RKO (cell line): ENCODE measurements at regions not wholly inside any gene's neighbourhood (a gene's known extent, or its start where the extent isn't known, plus 50 kb on each side); places are given as distances from the start of the nearest gene placed in this dataset.

ENCODE experiments used
- DNase-seq: peaks from one replicate; pipeline ENCODE4 v3.0.0-alpha.2; 2016; ENCODE audit warnings: low spot score

DNA sequence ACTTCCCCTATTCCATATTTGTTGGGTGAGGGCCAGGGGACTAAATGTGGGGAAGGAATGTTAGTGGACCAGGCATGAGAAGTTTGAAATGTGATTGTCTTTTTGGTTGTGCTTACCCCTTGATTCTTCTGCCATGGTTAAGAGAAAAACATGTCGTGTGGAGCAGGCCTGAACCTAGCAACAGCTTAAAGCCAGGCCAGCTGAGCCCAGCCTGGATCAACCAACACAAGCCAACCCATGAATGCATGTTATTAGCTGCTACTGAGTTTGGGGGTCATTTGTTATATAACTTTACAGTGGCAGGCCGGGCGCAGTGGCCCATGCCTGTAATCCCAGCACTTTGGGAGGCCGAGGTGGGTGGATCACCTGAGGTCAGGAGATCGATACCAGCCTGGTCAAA lies 52.4 kb upstream of the TRIO start:
- no peak for DNase-seq

DNA sequence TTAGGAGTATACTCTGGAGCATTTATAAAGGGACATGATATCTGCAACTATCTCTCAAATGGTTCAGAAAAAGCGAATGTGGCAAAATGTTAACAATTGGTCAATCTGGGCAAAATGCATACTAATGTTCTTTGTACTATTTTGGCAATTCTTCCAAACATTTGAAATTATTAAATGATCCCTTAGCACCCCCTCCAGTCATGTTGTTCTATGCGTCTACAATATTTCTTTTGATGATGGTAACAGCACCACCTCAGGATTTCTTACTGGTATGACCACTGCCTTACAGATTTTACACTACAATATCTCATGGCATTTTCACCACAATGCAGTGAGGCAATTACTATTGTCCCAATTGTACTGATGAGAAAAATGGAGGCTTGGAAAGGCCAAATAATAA lies 52.9 kb upstream of the TRIO start:
- no peak for DNase-seq

DNA sequence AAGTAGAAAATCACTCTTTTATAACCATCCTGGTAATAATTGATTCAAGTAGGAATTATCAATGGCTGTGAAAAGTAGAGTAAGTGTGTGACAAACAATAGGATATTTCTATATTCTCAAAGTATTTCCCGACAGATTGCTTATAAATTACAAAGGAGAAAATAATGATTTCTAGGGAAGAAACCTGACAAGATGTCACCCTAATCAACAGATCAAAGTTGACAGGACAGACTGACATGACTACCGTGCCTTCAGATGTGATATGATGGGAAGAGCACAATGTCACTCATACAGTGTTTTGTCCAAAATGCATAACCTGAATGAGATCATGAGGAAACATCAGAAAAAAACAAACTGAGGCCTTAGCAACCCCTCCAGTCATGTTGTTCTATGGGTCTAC lies 53.9 kb upstream of the TRIO start:
- no peak for DNase-seq

DNA sequence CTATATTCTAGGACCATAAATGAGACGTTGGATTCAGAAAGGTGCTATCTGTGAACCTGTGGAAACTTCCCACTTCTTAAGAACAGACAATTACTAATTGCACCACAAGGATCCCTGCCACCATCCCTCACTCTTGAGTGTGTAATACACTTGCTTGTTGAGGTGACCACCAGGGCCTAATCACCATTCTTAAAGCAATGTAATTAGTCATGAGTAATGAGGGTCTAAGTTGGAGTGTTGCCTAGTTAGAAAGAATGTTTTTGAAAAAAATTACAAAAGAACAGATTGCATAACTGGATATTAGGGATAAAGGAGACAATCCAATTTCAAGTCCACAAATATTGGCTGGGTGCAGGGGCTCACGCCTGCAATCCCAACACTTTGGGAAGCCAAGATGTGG lies 56.9 kb upstream of the TRIO start:
- no peak for DNase-seq

DNA sequence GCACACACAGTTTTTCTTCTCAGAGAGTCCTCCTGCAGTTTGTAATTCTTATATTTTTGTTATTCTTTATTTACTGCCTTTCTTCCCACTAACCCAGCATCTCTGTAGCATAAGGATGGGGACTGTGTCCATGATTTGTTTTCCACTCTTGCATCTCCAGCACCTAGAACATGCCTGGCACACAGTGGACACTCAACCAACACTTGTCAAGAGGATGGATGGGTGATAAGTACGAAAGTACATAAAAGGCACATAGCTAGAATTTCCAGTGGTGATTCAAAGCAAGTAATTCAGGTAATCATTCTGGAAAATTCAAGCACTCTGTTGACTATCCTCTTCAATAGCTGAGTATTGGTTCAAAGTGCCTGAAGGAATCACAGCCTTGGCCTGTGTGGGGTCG lies 60.2 kb upstream of the TRIO start:
- DNase-seq: no peak

DNA sequence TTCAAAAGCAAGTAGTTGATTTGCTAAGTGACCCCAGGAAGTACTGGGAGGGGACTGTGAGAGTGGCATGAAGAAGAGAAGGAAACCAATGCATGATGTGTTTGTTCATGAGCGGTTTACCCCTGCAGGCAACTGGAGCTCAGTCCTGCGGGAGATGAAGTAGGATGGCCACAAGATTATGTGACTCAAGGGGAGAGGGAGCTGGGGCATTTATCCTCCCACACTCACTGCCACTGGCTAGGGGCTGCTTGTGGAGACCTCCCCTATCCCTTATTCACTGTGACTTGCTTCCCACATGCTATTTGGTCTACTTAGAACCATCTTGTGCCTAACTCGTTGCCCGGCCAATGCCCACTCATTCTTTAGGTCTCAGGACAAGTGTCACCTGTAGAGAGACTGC lies 60.6 kb upstream of the TRIO start:
- DNase-seq: no peak

DNA sequence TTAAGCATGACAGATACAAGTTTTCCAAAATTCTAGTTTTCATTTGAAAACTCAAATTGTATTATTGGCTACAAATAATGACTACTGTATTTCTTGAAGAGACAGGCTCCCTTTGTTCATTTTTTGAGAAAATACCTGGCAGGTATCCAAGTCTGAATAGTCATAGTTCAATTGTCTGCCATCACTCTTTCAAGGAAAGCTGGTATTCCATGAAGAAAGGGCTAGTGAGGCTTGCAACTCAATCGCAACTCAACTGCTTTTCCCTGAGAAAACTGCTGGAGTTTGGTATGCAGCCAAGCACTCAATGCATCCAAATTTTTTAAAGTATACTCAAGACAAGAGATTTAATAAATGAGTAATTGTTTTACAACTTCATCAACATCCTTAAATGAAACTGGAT lies 61.4 kb upstream of the TRIO start:
- DNase-seq: no peak

DNA sequence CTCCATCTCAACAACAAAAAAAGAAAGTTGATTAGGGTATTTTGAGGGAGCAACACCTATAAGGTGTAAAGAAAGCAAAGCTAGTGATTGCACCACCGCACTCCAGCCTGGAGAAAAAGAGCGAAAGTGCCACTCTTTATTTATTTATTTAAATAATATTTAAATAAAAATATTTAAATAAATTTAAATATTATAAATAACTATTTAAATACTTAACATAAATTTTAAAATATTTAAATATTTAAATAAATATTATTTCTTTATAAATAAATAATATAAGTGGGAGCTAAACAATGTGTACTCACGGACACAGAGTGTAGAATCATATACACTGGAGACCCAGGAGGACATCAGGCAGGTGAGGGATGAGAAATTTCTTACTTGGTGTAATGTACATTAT lies 64.4 kb upstream of the TRIO start:
- no peak for DNase-seq

DNA sequence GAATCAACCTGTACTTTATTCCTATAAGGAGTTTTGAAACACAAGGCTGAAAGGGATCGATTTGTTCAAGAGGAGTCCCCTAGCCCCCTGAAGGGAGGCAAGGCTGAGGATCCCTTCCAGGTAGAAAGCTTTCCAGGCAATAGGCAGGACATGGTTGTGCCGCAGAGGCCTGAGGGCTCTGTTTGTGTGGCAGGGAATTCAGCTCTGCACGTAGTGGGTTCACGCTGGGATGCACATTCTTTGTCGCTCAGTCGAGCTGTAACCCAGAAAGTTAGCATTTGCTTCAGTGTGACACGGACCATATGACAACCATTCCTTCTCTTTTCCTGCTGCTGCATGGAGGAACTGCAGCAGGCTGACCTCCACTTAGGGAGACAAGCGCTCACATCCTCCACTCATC lies 65.6 kb upstream of the TRIO start:
- DNase-seq: no peak

DNA sequence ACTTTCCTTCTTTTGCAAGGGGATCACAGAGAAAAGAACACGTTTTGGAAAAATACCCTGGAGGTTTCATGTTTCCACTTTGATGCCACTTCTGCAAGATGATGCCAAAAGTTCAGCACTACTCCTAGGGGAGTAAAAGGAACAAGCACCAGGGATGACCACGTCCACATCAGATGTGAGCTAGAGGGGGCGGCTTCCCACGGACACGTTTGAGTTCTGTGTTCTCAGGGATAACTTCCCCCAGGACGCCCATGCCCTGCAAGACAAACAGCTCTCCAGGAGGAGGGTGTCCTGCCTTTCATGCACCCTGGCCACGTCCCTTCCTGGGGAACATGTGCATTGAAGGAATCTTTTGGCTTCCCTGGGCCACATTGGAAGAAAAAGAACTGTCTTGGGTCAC lies 66.6 kb upstream of the TRIO start:
- no peak for DNase-seq

DNA sequence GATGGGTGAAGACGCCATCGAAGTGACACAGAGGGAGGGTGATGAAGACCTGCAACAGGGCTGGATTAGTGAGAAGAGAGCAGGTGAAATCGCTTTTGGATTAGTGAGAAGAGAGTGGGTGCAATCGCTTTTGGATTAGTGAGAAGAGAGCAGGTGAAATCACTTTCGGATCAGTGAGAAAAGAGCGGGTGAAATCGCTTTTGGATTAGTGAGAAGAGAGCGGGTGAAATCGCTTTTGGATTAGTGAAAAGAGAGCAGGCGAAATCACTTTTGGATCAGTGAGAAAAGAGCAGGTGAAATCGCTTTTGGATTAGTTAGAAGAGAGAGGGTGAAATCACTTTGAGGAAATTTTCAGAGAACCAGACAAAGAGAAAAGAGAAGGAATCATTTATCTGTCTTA lies 67.2 kb upstream of the TRIO start:
- no peak for DNase-seq

DNA sequence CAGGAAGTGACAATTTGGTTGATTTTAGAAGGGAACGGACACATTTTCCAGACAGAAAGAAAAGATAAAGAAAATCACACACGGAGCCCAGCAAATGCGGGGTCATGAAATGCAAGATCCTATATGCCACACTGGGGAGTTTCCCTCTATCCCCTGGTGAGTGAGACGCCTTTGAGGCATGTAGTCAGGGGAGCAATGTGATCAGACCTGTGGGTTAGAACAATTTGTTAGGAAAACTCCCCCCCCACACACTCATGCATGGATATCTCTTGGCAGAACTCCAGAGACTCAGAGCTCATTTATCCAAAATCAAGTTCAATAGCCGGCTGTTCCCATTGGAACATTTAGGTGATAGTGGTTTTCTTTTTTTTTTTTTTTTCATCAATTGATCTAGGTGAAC lies 71.7 kb upstream of the TRIO start:
- no peak for DNase-seq

DNA sequence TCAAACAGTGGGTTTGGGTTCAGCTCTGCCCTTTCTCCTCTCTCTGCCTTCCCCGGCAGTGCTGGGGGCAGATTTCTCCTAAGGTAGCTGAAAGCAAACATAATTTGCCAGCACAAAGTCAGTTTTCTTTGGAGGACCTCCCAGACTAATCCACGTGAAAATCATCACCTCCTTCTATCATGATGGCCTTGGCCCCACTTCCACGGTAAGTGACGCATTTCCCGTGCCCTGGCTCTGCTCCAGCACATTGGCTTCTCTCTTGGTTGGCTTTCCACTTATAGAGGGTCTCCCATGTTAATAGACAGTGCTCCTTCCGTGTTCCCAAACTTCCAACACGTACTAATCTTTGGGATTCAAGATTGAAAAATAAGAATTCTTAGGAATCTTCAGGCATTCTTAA lies 74.1 kb upstream of the TRIO start:
- DNase-seq: no peak

DNA sequence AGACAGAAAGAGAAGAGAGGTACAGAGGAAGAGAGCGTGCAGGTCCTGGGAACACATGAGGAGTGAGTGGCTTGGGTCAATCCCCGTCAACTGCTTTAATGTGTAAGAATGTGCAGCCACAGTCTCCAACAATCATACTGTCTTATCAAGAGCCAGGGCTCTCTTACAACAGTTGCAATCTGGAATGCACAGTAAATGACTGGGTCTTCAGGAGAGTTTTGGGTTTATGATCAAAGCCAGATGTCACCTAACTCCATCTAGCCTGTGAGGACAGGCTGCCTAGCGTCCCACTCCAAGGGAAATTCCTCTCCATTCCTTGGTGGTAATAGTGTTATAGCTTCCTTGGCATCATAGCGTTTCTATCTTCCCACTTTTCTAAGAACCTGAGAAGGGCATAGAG lies 75.0 kb upstream of the TRIO start:
- no peak for DNase-seq

DNA sequence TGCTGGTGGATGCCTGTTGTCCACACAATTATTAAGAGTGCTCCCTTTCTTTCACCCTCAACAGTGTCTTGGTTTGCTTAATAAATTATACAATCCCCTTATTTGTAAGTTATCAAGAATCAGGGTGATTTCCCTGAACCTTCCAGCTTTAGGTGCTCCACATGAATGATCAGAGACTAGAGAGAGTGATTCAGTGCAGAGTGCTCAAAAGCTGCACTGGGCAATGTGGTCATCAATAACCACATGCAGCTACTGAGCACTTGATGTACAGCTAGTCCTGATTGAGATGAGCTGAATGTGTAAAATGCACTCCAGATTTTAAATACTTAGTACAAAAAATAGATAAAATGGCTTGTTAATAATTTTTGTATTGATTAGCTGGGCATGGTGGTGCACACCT lies 76.8 kb upstream of the TRIO start:
- DNase-seq: no peak

DNA sequence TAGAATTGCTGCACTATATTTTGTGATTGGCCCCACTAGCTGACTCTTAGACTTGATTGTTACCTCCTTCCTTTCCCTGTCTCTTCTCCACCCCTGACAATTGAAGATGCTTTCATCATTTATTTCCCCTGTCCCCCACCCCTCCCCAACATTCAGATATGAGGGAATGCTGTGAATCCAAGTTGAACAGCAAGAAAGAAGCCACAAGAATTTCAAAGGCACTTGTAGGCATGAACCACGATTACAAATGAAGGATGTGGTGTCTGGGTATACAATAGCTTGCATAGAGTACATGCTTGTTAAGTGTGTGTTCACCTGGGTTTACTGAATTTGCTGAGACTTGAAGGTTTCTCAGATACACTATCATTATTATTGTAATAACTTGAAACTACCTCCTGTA lies 78.3 kb upstream of the TRIO start:
- DNase-seq: no peak

DNA sequence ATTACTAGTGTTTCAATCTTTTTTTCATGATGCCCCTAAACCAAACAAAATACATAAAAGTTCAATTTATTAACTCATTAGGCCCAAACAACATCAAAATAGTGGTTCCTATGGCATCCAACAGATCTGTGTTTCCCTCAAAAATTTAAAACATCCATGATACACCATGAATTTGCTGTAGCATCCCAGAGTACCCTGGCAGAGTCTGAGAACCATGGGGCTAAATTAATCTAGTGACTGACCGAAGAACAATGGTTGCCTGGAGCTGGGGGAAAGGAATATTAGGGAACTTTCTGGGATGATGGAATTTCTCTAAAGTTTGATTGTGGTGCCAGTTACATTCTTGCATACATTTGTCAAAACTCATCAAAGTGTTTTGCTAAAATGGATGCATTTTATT lies 79.5 kb upstream of the TRIO start:
- DNase-seq: no peak

DNA sequence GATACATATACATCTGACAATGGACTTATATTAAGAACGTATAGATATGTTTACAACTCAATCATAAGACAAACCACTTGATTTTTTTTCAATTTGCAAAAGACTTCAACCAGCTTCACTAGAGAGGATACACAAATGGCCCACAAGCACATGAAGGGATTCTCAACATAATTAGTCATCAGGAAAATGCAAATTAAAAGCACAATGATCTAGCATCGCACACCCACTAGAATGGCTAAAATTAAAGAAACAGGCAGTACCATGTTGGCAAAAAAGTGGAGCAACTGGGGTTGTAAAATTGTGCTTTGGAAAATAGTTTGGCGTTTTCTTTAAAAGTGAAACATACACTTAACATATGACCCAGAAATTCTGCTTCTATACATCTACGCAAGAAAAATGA lies 80.0 kb upstream of the TRIO start:
- DNase-seq: no peak

DNA sequence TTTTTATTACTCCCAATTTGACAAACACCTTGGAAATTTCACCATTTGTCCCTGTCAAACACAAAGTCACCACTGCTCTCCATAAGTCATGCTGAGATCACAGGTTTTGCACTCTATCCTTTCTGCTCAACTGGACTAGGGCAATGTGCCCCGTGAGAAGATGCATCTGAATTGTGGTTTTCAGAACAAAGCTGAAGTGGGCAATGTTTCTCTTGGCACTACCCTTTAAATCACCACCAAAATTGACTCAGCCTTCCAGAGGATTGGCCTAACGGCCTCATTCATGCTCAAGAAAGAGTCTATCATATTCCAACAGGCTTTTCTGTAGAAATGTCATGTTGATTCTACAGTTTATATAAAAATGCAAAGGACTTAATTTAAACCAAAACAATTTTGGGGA lies 81.0 kb upstream of the TRIO start:
- DNase-seq: no peak

DNA sequence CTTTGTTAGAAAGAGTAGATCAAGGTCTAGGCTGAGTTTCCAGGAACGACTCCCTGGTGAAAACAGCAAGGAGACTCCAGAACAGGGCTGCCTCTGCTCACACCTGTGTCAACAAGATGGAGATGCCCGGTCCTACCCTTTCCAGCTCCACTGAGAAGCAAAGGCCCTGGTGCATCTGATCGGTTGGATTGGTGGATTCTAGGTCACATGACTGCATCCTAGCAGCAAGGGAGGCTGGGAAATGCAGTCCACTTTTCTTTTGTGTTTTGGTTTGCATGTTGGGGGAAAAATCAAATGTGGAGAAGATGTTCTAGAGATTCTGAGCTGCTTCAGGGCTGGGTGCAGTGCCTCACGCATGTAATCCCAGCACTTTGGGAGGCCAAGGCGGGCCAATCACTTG lies 82.0 kb upstream of the TRIO start:
- DNase-seq: no peak

DNA sequence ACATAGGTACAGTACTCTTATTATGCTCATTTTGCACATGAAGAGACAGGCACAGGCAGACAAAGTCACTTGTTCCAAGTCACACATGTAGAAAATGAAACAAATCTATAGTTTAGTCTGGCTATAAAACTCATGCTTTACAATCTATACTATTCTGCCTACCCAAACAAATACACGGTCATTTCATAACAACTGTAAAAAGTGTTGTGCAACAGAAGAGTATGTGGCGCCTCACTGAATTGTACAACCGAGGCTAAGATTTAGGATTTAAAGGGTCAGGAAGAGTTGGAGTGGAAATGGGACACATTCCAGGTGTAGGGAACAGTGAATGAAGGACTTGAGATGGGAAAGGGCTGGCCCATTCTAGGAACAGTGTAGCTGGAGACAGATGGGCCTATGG lies 82.9 kb upstream of the TRIO start:
- no peak for DNase-seq

DNA sequence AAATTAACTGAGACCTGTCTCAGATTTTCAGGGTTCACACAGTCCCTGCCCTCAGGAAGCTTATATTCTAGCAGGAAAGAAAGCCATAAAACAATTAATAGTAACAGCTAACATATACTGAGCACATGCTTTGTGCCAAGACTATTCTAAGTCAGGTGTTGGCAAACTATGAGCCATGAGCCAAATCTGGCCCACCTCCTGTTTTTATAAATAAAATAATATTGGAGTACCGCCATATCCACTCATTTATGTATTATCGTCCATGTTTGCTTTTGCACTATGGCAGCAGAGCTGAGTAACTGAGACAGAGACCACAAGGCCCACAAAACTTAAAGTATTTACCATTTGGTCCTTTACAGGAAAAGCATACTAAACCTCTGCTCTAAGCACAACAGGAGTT lies 83.3 kb upstream of the TRIO start:
- DNase-seq: no peak

DNA sequence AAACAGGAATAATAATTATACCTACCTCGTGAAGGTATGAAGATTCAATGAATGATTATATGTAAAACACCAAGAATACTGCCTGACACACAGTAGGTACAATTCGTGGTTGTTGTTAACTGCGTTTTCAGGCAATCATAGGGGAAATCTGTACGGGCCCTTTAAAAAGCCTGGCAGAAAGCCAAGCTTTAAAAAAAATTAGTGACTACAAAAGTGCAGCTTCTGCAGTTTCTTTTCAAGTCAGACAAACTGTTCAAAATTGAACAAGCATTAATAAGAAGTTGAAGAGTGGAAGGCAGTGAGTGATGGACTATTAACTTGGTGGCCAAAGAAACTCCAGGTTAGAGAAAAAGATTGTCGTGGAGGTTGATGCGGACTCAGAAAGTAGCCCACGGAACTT lies 85.9 kb upstream of the TRIO start:
- no peak for DNase-seq

DNA sequence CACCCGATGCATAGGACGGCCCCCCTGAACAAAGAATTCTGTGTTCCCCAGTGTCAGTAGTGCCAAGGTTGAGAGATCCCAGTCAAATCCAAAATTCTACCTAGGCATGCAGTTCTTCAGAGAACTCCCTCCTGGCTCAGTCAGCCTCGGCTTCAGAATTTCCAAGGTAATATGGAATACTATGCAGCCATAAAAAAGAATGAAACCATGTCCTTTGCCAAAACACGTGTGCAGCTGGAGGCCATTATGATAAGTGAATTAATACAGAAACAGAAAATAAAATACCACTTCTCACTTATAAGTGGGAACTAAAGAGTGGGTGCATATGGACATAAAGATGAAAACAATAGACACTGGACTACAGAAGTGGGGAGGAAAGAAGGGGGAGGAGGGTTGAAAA lies 87.1 kb upstream of the TRIO start:
- DNase-seq: no peak
